Bronchial epithelial cell (primary cell): ENCODE measurements at regions not wholly inside any gene's neighbourhood (a gene's known extent, or its start where the extent isn't known, plus 50 kb on each side); places are given as distances from the start of the nearest gene placed in this dataset.
A peak's percentile ranks its signal among the peaks of the same experiment; 100 is the strongest.
"Not testable (repeated sequence)": the region's sequence is repeated elsewhere in the genome, so short reads cannot be mapped to it uniquely, and the experiment has no call there.

Source experiments
- DNase-seq: peaks from one replicate; pipeline ENCODE4 v3.0.0-alpha.2; 2010; ENCODE audit warnings: low read depth
- FAIRE-seq: peaks from 2 replicates; lab custom pipeline; 2011; peaks lifted over from hg19 to GRCh38; lab: Jason Lieb, UNC
- H3K27me3 ChIP-seq: 2 replicates; pipeline ENCODE4 v1.5.1; 2011; ENCODE audit warnings: low read length; ENCODE audit not compliant: control insufficient read depth, insufficient read depth
- H3K36me3 ChIP-seq: 2 replicates; pipeline ENCODE4 v1.5.1; 2011; ENCODE audit warnings: low read length; ENCODE audit not compliant: control insufficient read depth, insufficient read depth
- H3K4me3 ChIP-seq: 2 replicates; pipeline ENCODE4 v1.5.1; 2011; ENCODE audit warnings: mild to moderate bottlenecking, low read depth, low read length, control low read depth
- TF ChIP-seq, protein P1 (sequence below): IDR thresholded peaks from 2 replicates; pipeline ENCODE4 v1.5.1; 2011; ENCODE audit warnings: mild to moderate bottlenecking, moderate library complexity, low read length, control low read depth, inconsistent platforms; ENCODE audit not compliant: insufficient read depth, severe bottlenecking

- DNase-seq, H3K27me3 ChIP-seq, FAIRE-seq, H3K36me3 ChIP-seq, H3K4me3 ChIP-seq: not testable (repeated sequence)
These were observed 50.6 kb upstream of the GRHL3 start for GRCh38 chr1:24268555-24268954.

GRCh38 chr1:24266998-24267397 lies 52.2 kb upstream of the GRHL3 start:
- no peak overlapping the region for H3K4me3 ChIP-seq
- no peaks in the 10 kb centered on the region for H3K36me3 ChIP-seq
- TF ChIP-seq, protein P1, sequence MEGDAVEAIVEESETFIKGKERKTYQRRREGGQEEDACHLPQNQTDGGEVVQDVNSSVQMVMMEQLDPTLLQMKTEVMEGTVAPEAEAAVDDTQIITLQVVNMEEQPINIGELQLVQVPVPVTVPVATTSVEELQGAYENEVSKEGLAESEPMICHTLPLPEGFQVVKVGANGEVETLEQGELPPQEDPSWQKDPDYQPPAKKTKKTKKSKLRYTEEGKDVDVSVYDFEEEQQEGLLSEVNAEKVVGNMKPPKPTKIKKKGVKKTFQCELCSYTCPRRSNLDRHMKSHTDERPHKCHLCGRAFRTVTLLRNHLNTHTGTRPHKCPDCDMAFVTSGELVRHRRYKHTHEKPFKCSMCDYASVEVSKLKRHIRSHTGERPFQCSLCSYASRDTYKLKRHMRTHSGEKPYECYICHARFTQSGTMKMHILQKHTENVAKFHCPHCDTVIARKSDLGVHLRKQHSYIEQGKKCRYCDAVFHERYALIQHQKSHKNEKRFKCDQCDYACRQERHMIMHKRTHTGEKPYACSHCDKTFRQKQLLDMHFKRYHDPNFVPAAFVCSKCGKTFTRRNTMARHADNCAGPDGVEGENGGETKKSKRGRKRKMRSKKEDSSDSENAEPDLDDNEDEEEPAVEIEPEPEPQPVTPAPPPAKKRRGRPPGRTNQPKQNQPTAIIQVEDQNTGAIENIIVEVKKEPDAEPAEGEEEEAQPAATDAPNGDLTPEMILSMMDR: no peak
- FAIRE-seq: no peak
- DNase-seq: no peak
- no peaks in the 10 kb centered on the region for H3K27me3 ChIP-seq

GRCh38 chr1:24266398-24266941 lies 52.7 kb upstream of the GRHL3 start:
- DNase-seq (peak; percentile 17), FAIRE-seq (no peak)

GRCh38 chr1:24263746-24264145 lies 55.4 kb upstream of the GRHL3 start:
- FAIRE-seq (no peak), DNase-seq (no peak)
- Histone ChIP-seq H3K27me3 (no peaks in the 10 kb centered on the region), H3K4me3 (no peak overlapping the region), H3K36me3 (no peaks in the 10 kb centered on the region)
- TF ChIP-seq, protein P1: no peak

More at GRCh38 chr1:24266398-24266941, 52.7 kb upstream of the GRHL3 start:
- Histone ChIP-seq H3K36me3 (no peaks in the 10 kb centered on the region), H3K27me3 (no peaks in the 10 kb centered on the region), H3K4me3 (no peak overlapping the region)
- TF ChIP-seq, protein P1: no peak

- Histone ChIP-seq H3K27me3 (no peaks in the 10 kb centered on the region), H3K4me3 (no peak overlapping the region), H3K36me3 (no peaks in the 10 kb centered on the region)
- no peak for FAIRE-seq
- no peak for DNase-seq
- TF ChIP-seq, protein P1: no peak
These were observed 55.9 kb upstream of the GRHL3 start for GRCh38 chr1:24263211-24263610.

- no peaks in the 10 kb centered on the region for H3K36me3 ChIP-seq
- DNase-seq: no peak
These were observed 57.2 kb upstream of the GRHL3 start for GRCh38 chr1:24261977-24262376.

More at GRCh38 chr1:24261977-24262376, 57.2 kb upstream of the GRHL3 start:
- no peaks in the 10 kb centered on the region for H3K27me3 ChIP-seq
- H3K4me3 ChIP-seq: no peak overlapping the region
- TF ChIP-seq, protein P1: no peak
- no peak for FAIRE-seq
